ENCODE measurements at regions not wholly inside any gene's neighbourhood (a gene's known extent, or its start where the extent isn't known, plus 50 kb on each side); places are given as distances from the start of the nearest gene placed in this dataset.
"Not testable (repeated sequence)": the region's sequence is repeated elsewhere in the genome, so short reads cannot be mapped to it uniquely, and the experiment has no call there.

GRCh38 chr3:151552589-151552988 lies 91.7 kb upstream of the IGSF10 start:
- H3K9me3 ChIP-seq (ENCODE audit: low read length) = no peaks in the 10 kb centered on the region
- H3K27ac ChIP-seq (ENCODE audit: low read depth, low read length) = no peak overlapping the region
- no peaks in the 10 kb centered on the region for H3K36me3 ChIP-seq (ENCODE audit: insufficient read depth, low read length)
- H3K9ac ChIP-seq (ENCODE audit: low read length) = no peak overlapping the region
- no peak overlapping the region for H3K4me3 ChIP-seq (ENCODE audit: low read depth in 1 of 2, low read length in 2 of 2)
- H3K4me1 ChIP-seq (ENCODE audit: insufficient read depth, low read length) = peaks cover 3% of the 10 kb centered on the region
- no peaks in the 10 kb centered on the region for H3K27me3 ChIP-seq (ENCODE audit: control insufficient read depth in 1 of 2, insufficient read depth in 2 of 2, low read length in 2 of 2)

- Histone ChIP-seq H3K27me3 (ENCODE audit: control insufficient read depth in 1 of 2, insufficient read depth in 2 of 2, low read length in 2 of 2) (no peaks in the 10 kb centered on the region), H3K9me3 (ENCODE audit: low read length) (no peaks in the 10 kb centered on the region), H3K36me3 (ENCODE audit: insufficient read depth, low read length) (no peaks in the 10 kb centered on the region), H3K4me3 (ENCODE audit: low read depth in 1 of 2, low read length in 2 of 2) (no peak overlapping the region), H3K27ac (ENCODE audit: low read depth, low read length) (no peak overlapping the region), H3K9ac (ENCODE audit: low read length) (no peak overlapping the region), H3K4me1 (ENCODE audit: insufficient read depth, low read length) (peaks cover 3% of the 10 kb centered on the region)
Observed at GRCh38 chr3:151550642-151551041, 89.8 kb upstream of the IGSF10 start.

- Histone ChIP-seq H3K4me3 (ENCODE audit: low read depth in 1 of 2, low read length in 2 of 2) (no peak overlapping the region), H3K27ac (ENCODE audit: low read depth, low read length) (no peak overlapping the region), H3K9me3 (ENCODE audit: low read length) (no peaks in the 10 kb centered on the region), H3K9ac (ENCODE audit: low read length) (no peak overlapping the region), H3K27me3 (ENCODE audit: control insufficient read depth in 1 of 2, insufficient read depth in 2 of 2, low read length in 2 of 2) (no peaks in the 10 kb centered on the region), H3K36me3 (ENCODE audit: insufficient read depth, low read length) (no peaks in the 10 kb centered on the region), H3K4me1 (ENCODE audit: insufficient read depth, low read length) (peaks cover 3% of the 10 kb centered on the region)
Observed at GRCh38 chr3:151550025-151550618, 89.3 kb upstream of the IGSF10 start.

GRCh38 chr3:151548195-151548594 lies 87.3 kb upstream of the IGSF10 start:
- H3K9me3 ChIP-seq (ENCODE audit: low read length) = no peaks in the 10 kb centered on the region
- H3K4me3 ChIP-seq (ENCODE audit: low read depth in 1 of 2, low read length in 2 of 2) = no peak overlapping the region
- no peaks in the 10 kb centered on the region for H3K27me3 ChIP-seq (ENCODE audit: control insufficient read depth in 1 of 2, insufficient read depth in 2 of 2, low read length in 2 of 2)
- H3K9ac ChIP-seq (ENCODE audit: low read length) = no peak overlapping the region
- H3K27ac ChIP-seq (ENCODE audit: low read depth, low read length) = no peak overlapping the region
- no peaks in the 10 kb centered on the region for H3K36me3 ChIP-seq (ENCODE audit: insufficient read depth, low read length)
- peaks cover 3% of the 10 kb centered on the region for H3K4me1 ChIP-seq (ENCODE audit: insufficient read depth, low read length)

- no peaks in the 10 kb centered on the region for H3K4me1 ChIP-seq (ENCODE audit: insufficient read depth, low read length)
- H3K4me3 ChIP-seq (ENCODE audit: low read depth in 1 of 2, low read length in 2 of 2) = no peak overlapping the region
- no peak overlapping the region for H3K27ac ChIP-seq (ENCODE audit: low read depth, low read length)
- no peaks in the 10 kb centered on the region for H3K27me3 ChIP-seq (ENCODE audit: control insufficient read depth in 1 of 2, insufficient read depth in 2 of 2, low read length in 2 of 2)
- H3K9me3 ChIP-seq (ENCODE audit: low read length) = no peaks in the 10 kb centered on the region
- H3K9ac ChIP-seq (ENCODE audit: low read length) = no peak overlapping the region
- no peaks in the 10 kb centered on the region for H3K36me3 ChIP-seq (ENCODE audit: insufficient read depth, low read length)
Observed at GRCh38 chr3:151544164-151544548, 83.3 kb upstream of the IGSF10 start.

- Histone ChIP-seq H3K9ac (ENCODE audit: low read length) (no peak overlapping the region), H3K27ac (ENCODE audit: low read depth, low read length) (no peak overlapping the region), H3K36me3 (ENCODE audit: insufficient read depth, low read length) (no peaks in the 10 kb centered on the region), H3K27me3 (ENCODE audit: control insufficient read depth in 1 of 2, insufficient read depth in 2 of 2, low read length in 2 of 2) (no peaks in the 10 kb centered on the region), H3K9me3 (ENCODE audit: low read length) (no peaks in the 10 kb centered on the region), H3K4me1 (ENCODE audit: insufficient read depth, low read length) (no peaks in the 10 kb centered on the region), H3K4me3 (ENCODE audit: low read depth in 1 of 2, low read length in 2 of 2) (no peak overlapping the region)
Observed at GRCh38 chr3:151541178-151541577, 80.3 kb upstream of the IGSF10 start.

GRCh38 chr3:151539599-151539998 lies 78.7 kb upstream of the IGSF10 start:
- H3K9me3 ChIP-seq (ENCODE audit: low read length) = no peaks in the 10 kb centered on the region
- no peaks in the 10 kb centered on the region for H3K27me3 ChIP-seq (ENCODE audit: control insufficient read depth in 1 of 2, insufficient read depth in 2 of 2, low read length in 2 of 2)
- no peaks in the 10 kb centered on the region for H3K36me3 ChIP-seq (ENCODE audit: insufficient read depth, low read length)
- H3K4me3 ChIP-seq (ENCODE audit: low read depth in 1 of 2, low read length in 2 of 2) = no peak overlapping the region
- H3K27ac ChIP-seq (ENCODE audit: low read depth, low read length) = no peak overlapping the region
- H3K9ac ChIP-seq (ENCODE audit: low read length) = no peak overlapping the region
- no peaks in the 10 kb centered on the region for H3K4me1 ChIP-seq (ENCODE audit: insufficient read depth, low read length)

GRCh38 chr3:151538456-151539393 lies 77.9 kb upstream of the IGSF10 start:
- Histone ChIP-seq H3K9ac (ENCODE audit: low read length) (no peak overlapping the region), H3K27ac (ENCODE audit: low read depth, low read length) (no peak overlapping the region), H3K4me3 (ENCODE audit: low read depth in 1 of 2, low read length in 2 of 2) (no peak overlapping the region), H3K9me3 (ENCODE audit: low read length) (no peaks in the 10 kb centered on the region), H3K4me1 (ENCODE audit: insufficient read depth, low read length) (no peaks in the 10 kb centered on the region), H3K36me3 (ENCODE audit: insufficient read depth, low read length) (no peaks in the 10 kb centered on the region), H3K27me3 (ENCODE audit: control insufficient read depth in 1 of 2, insufficient read depth in 2 of 2, low read length in 2 of 2) (no peaks in the 10 kb centered on the region)

- Histone ChIP-seq H3K4me1 (ENCODE audit: insufficient read depth, low read length) (no peaks in the 10 kb centered on the region), H3K4me3 (ENCODE audit: low read depth in 1 of 2, low read length in 2 of 2) (no peak overlapping the region), H3K9me3 (ENCODE audit: low read length) (no peaks in the 10 kb centered on the region), H3K9ac (ENCODE audit: low read length) (no peak overlapping the region), H3K27me3 (ENCODE audit: control insufficient read depth in 1 of 2, insufficient read depth in 2 of 2, low read length in 2 of 2) (no peaks in the 10 kb centered on the region), H3K36me3 (ENCODE audit: insufficient read depth, low read length) (no peaks in the 10 kb centered on the region), H3K27ac (ENCODE audit: low read depth, low read length) (peak overlapping the region; percentile 37)
Observed at GRCh38 chr3:151537726-151538125, 76.9 kb upstream of the IGSF10 start.

GRCh38 chr3:151526757-151527156 lies 65.9 kb upstream of the IGSF10 start:
- no peak overlapping the region for H3K4me3 ChIP-seq (ENCODE audit: low read depth in 1 of 2, low read length in 2 of 2)
- H3K27ac ChIP-seq (ENCODE audit: low read depth, low read length) = no peak overlapping the region
- no peaks in the 10 kb centered on the region for H3K4me1 ChIP-seq (ENCODE audit: insufficient read depth, low read length)
- H3K36me3 ChIP-seq (ENCODE audit: insufficient read depth, low read length) = no peaks in the 10 kb centered on the region
- peaks cover 1% of the 10 kb centered on the region for H3K9me3 ChIP-seq (ENCODE audit: low read length)
- H3K9ac ChIP-seq (ENCODE audit: low read length) = no peak overlapping the region
- no peaks in the 10 kb centered on the region for H3K27me3 ChIP-seq (ENCODE audit: control insufficient read depth in 1 of 2, insufficient read depth in 2 of 2, low read length in 2 of 2)

GRCh38 chr3:151520105-151520504 lies 59.2 kb upstream of the IGSF10 start:
- H3K27ac ChIP-seq (ENCODE audit: low read depth, low read length) = no peak overlapping the region
- H3K9ac ChIP-seq (ENCODE audit: low read length) = no peak overlapping the region
- H3K27me3 ChIP-seq (ENCODE audit: control insufficient read depth in 1 of 2, insufficient read depth in 2 of 2, low read length in 2 of 2) = no peaks in the 10 kb centered on the region
- no peaks in the 10 kb centered on the region for H3K4me1 ChIP-seq (ENCODE audit: insufficient read depth, low read length)
- peaks cover 5% of the 10 kb centered on the region for H3K9me3 ChIP-seq (ENCODE audit: low read length)
- H3K4me3 ChIP-seq (ENCODE audit: low read depth in 1 of 2, low read length in 2 of 2) = no peak overlapping the region
- no peaks in the 10 kb centered on the region for H3K36me3 ChIP-seq (ENCODE audit: insufficient read depth, low read length)

- not testable (repeated sequence) for H3K27me3 ChIP-seq (ENCODE audit: control insufficient read depth in 1 of 2, insufficient read depth in 2 of 2, low read length in 2 of 2); H3K4me1 ChIP-seq (ENCODE audit: insufficient read depth, low read length); H3K27ac ChIP-seq (ENCODE audit: low read depth, low read length); H3K9ac ChIP-seq (ENCODE audit: low read length); H3K9me3 ChIP-seq (ENCODE audit: low read length); H3K36me3 ChIP-seq (ENCODE audit: insufficient read depth, low read length); H3K4me3 ChIP-seq (ENCODE audit: low read depth in 1 of 2, low read length in 2 of 2)
Observed at GRCh38 chr3:151511433-151511832, 50.6 kb upstream of the IGSF10 start.

Measured in muscle layer of colon (tissue), 2 donors.